ENCODE measurements at regions not wholly inside any gene's neighbourhood (a gene's known extent, or its start where the extent isn't known, plus 50 kb on each side); places are given as distances from the start of the nearest gene placed in this dataset.

GRCh38 chr2:238591732-238592131 lies 165.0 kb downstream of the ASB1 start:
- Mint-ChIP-seq H3K27ac (ENCODE audit: unreplicated experiment) (no peak overlapping the region), H3K9me3 (ENCODE audit: low read depth) (no peaks in the 10 kb centered on the region), H3K27me3 (ENCODE audit: low read depth) (peaks cover 6% of the 10 kb centered on the region), H3K4me1 (ENCODE audit: low read depth) (peaks cover 1% of the 10 kb centered on the region), H3K36me3 (ENCODE audit: low read depth) (no peaks in the 10 kb centered on the region), H3K4me3 (ENCODE audit: unreplicated experiment) (no peak overlapping the region)
- no peak for TF ChIP-seq CTCF (IDR thresholded peaks at IDR 0.05)
- no peak for DNase-seq (ENCODE audit: low spot score)

- no peak overlapping the region for H3K27ac Mint-ChIP-seq (ENCODE audit: unreplicated experiment)
- no peaks in the 10 kb centered on the region for H3K9me3 Mint-ChIP-seq (ENCODE audit: low read depth)
- H3K4me3 Mint-ChIP-seq (ENCODE audit: unreplicated experiment), result no peak overlapping the region
- H3K4me1 Mint-ChIP-seq (ENCODE audit: low read depth), result peaks cover 15% of the 10 kb centered on the region
- H3K27me3 Mint-ChIP-seq (ENCODE audit: low read depth), result peaks cover 4% of the 10 kb centered on the region
- H3K36me3 Mint-ChIP-seq (ENCODE audit: low read depth), result no peaks in the 10 kb centered on the region
- TF ChIP-seq CTCF (IDR thresholded peaks at IDR 0.05), result no peak
- no peak for DNase-seq (ENCODE audit: low spot score)
Observed at GRCh38 chr2:238593236-238593635, 166.5 kb downstream of the ASB1 start.

GRCh38 chr2:238593678-238594077 lies 167.0 kb downstream of the ASB1 start:
- Mint-ChIP-seq H3K9me3 (ENCODE audit: low read depth) (no peaks in the 10 kb centered on the region), H3K27me3 (ENCODE audit: low read depth) (peaks cover 4% of the 10 kb centered on the region), H3K27ac (ENCODE audit: unreplicated experiment) (no peak overlapping the region), H3K4me3 (ENCODE audit: unreplicated experiment) (no peak overlapping the region), H3K4me1 (ENCODE audit: low read depth) (peaks cover 15% of the 10 kb centered on the region), H3K36me3 (ENCODE audit: low read depth) (no peaks in the 10 kb centered on the region)
- TF ChIP-seq CTCF (IDR thresholded peaks at IDR 0.05), result no peak
- DNase-seq (ENCODE audit: low spot score), result no peak

GRCh38 chr2:238594796-238595749 lies 168.3 kb downstream of the ASB1 start:
- Mint-ChIP-seq H3K27me3 (ENCODE audit: low read depth) (peaks cover 4% of the 10 kb centered on the region), H3K4me3 (ENCODE audit: unreplicated experiment) (no peak overlapping the region), H3K4me1 (ENCODE audit: low read depth) (peaks cover 15% of the 10 kb centered on the region), H3K9me3 (ENCODE audit: low read depth) (no peaks in the 10 kb centered on the region), H3K36me3 (ENCODE audit: low read depth) (no peaks in the 10 kb centered on the region), H3K27ac (ENCODE audit: unreplicated experiment) (no peak overlapping the region)
- DNase-seq (ENCODE audit: low spot score), result no peak
- no peak for TF ChIP-seq CTCF (IDR thresholded peaks at IDR 0.05)

GRCh38 chr2:238595750-238596570 lies 169.2 kb downstream of the ASB1 start:
- no peak for DNase-seq (ENCODE audit: low spot score)
- Mint-ChIP-seq H3K4me3 (ENCODE audit: unreplicated experiment) (no peak overlapping the region), H3K27me3 (ENCODE audit: low read depth) (peaks cover 4% of the 10 kb centered on the region), H3K36me3 (ENCODE audit: low read depth) (no peaks in the 10 kb centered on the region), H3K27ac (ENCODE audit: unreplicated experiment) (no peak overlapping the region), H3K9me3 (ENCODE audit: low read depth) (no peaks in the 10 kb centered on the region), H3K4me1 (ENCODE audit: low read depth) (peaks cover 15% of the 10 kb centered on the region)
- TF ChIP-seq CTCF (IDR thresholded peaks at IDR 0.05), result no peak
